ENCODE measurements at regions not wholly inside any gene's neighbourhood (a gene's known extent, or its start where the extent isn't known, plus 50 kb on each side); places are given as distances from the start of the nearest gene placed in this dataset.

- no peaks in the 10 kb centered on the region for H3K27me3 ChIP-seq
- no peaks in the 10 kb centered on the region for H3K4me1 ChIP-seq
- no peak overlapping the region for H3K27ac ChIP-seq
- no peaks in the 10 kb centered on the region for H3K9me3 ChIP-seq
- no peak overlapping the region for H3K4me3 ChIP-seq
- 71% methylated on average over 2 of the region's 2 CpGs for WGBS
- no peak for TF ChIP-seq POLR2A (IDR thresholded peaks at IDR 0.05)
- no peak for TF ChIP-seq EP300 (IDR thresholded peaks at IDR 0.05)
- TF ChIP-seq POLR2AphosphoS5 (IDR thresholded peaks at IDR 0.05), result no peak
- TF ChIP-seq, protein P1, sequence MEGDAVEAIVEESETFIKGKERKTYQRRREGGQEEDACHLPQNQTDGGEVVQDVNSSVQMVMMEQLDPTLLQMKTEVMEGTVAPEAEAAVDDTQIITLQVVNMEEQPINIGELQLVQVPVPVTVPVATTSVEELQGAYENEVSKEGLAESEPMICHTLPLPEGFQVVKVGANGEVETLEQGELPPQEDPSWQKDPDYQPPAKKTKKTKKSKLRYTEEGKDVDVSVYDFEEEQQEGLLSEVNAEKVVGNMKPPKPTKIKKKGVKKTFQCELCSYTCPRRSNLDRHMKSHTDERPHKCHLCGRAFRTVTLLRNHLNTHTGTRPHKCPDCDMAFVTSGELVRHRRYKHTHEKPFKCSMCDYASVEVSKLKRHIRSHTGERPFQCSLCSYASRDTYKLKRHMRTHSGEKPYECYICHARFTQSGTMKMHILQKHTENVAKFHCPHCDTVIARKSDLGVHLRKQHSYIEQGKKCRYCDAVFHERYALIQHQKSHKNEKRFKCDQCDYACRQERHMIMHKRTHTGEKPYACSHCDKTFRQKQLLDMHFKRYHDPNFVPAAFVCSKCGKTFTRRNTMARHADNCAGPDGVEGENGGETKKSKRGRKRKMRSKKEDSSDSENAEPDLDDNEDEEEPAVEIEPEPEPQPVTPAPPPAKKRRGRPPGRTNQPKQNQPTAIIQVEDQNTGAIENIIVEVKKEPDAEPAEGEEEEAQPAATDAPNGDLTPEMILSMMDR (IDR thresholded peaks at IDR 0.05), result no peak
- H3K36me3 ChIP-seq, result no peaks in the 10 kb centered on the region
- no peak for DNase-seq (ENCODE audit: low spot score in 2 of 2)
Observed at GRCh38 chr6:23305325-23305943, 736.1 kb downstream of the HDGFL1 start.

DNA sequence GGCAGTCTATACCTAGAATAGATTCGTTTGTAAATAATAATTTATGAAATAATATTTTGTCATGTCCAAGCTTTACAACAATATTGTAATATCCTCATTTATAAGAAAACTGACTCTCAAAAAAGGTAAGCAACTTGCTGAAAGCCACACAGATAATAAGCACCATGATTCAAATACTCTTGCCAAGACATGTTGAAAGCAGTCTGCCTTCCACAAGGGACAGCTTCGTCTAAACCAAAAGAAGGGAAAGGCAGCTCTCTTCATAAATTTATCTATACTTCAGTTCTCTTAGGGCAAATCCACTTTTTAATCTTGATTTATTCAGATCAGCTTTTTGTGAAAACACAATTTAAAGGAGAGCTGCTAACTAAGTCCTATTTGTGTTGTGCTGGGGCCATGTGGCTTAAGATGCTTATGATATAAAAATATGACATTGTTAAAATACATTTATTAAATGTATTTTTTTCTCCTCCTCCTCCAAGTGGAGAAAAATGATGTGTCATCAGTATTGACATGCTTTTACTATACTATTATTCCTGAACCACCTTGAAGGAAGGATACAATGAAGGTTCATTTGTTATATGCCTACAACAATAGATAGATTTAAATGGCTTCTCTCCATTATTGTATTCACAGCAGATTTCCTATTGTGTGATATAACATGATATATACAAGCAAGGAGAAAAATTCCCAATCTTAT is 737.0 kb downstream of the HDGFL1 start:
- TF ChIP-seq POLR2AphosphoS5 (IDR thresholded peaks at IDR 0.05) (no peak), POLR2A (IDR thresholded peaks at IDR 0.05) (no peak)
- TF ChIP-seq, protein P1 (IDR thresholded peaks at IDR 0.05), result no peak
- no peak for DNase-seq (ENCODE audit: low spot score in 2 of 2)
- Histone ChIP-seq H3K27me3 (no peaks in the 10 kb centered on the region), H3K9me3 (no peaks in the 10 kb centered on the region), H3K36me3 (no peaks in the 10 kb centered on the region), H3K4me3 (no peak overlapping the region), H3K27ac (no peak overlapping the region), H3K4me1 (no peaks in the 10 kb centered on the region)
- WGBS, result 59% methylated on average over 2 of the region's 2 CpGs

DNA sequence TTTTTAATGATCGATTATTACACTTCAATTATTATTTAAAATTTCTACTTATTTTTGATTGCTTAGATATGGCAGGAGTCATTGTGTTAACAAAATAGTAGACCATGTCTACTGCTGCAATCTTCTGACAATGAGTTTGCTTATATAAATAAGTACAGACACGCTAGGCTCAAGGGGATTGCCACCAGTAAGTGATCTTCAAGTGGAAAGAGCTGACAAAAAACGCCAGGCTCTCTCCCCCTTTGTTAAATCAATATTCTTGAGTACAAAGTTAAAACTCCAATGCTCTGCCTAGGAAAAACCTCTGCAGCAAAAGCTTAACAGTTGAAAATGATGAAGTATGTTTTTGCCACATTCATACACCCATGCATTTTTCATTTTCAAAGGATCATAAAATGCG is 738.1 kb downstream of the HDGFL1 start:
- Histone ChIP-seq H3K36me3 (no peaks in the 10 kb centered on the region), H3K9me3 (no peaks in the 10 kb centered on the region), H3K4me1 (no peaks in the 10 kb centered on the region), H3K4me3 (no peak overlapping the region), H3K27ac (no peak overlapping the region), H3K27me3 (no peaks in the 10 kb centered on the region)
- DNase-seq (ENCODE audit: low spot score in 2 of 2), result no peak
- 76% methylated on average over 4 of the region's 4 CpGs for WGBS
- no peak for TF ChIP-seq POLR2A (IDR thresholded peaks at IDR 0.05)
- TF ChIP-seq POLR2AphosphoS5 (IDR thresholded peaks at IDR 0.05), result no peak
- no peak for TF ChIP-seq EP300 (IDR thresholded peaks at IDR 0.05)
- TF ChIP-seq, protein P1 (IDR thresholded peaks at IDR 0.05), result no peak

DNA sequence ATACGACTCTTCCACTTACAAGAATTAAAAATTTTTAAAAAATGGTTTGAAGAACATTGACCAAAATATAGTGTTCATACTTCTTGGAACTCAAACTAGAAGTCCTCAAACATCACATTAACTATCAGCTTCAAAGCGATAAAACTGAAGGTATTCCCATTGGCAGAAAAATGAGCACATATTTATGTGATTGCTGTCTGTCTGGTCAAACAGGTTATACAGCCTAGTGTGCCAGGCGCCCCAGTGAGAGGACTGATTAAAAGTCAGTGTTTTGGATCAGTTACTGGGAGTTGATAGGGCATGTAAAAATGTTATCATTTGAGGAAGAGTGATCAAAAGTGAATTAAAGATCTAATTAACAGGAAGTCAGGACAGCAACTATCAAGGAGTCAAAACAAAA is 738.8 kb downstream of the HDGFL1 start:
- Histone ChIP-seq H3K27ac (no peak overlapping the region), H3K36me3 (no peaks in the 10 kb centered on the region), H3K9me3 (no peaks in the 10 kb centered on the region), H3K4me1 (no peaks in the 10 kb centered on the region), H3K4me3 (no peak overlapping the region), H3K27me3 (no peaks in the 10 kb centered on the region)
- TF ChIP-seq POLR2AphosphoS5 (IDR thresholded peaks at IDR 0.05) (no peak), EP300 (IDR thresholded peaks at IDR 0.05) (no peak), POLR2A (IDR thresholded peaks at IDR 0.05) (no peak)
- TF ChIP-seq, protein P1 (IDR thresholded peaks at IDR 0.05), result no peak
- 34% methylated on average over 3 of the region's 3 CpGs for WGBS
- no peak for DNase-seq (ENCODE audit: low spot score in 2 of 2)

DNA sequence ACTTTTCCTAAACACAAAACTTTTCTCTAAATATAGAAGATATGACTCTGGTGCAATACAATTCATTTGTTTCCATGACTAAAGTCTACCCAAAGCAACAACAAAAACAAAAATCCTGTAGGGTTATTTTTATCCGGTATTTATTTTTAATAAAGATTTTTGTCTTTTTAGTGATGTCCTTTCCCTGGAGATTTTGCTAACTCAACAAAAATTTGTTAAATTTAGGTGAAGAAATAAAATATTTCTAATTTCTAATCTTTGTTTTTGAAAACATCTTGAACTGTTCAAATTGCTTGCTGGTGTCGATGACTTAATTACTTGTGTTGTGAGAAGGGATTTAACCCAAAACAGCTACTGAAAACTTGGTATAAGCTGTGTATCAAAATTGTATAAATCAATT is 741.8 kb downstream of the HDGFL1 start:
- no peak overlapping the region for H3K4me3 ChIP-seq
- H3K9me3 ChIP-seq, result no peaks in the 10 kb centered on the region
- H3K27ac ChIP-seq, result no peak overlapping the region
- no peaks in the 10 kb centered on the region for H3K4me1 ChIP-seq
- DNase-seq (ENCODE audit: low spot score in 2 of 2), result no peak
- H3K36me3 ChIP-seq, result no peaks in the 10 kb centered on the region
- H3K27me3 ChIP-seq, result no peaks in the 10 kb centered on the region
- WGBS, result 68% methylated on average over 2 of the region's 2 CpGs
- TF ChIP-seq POLR2A (IDR thresholded peaks at IDR 0.05) (no peak), POLR2AphosphoS5 (IDR thresholded peaks at IDR 0.05) (no peak), EP300 (IDR thresholded peaks at IDR 0.05) (no peak)
- TF ChIP-seq, protein P1 (IDR thresholded peaks at IDR 0.05), result no peak
